IMR-90 (cell line): ENCODE measurements at regions not wholly inside any gene's neighbourhood (a gene's known extent, or its start where the extent isn't known, plus 50 kb on each side); places are given as distances from the start of the nearest gene placed in this dataset.
A peak's percentile ranks its signal among the peaks of the same experiment; 100 is the strongest.
"Not testable (repeated sequence)": the region's sequence is repeated elsewhere in the genome, so short reads cannot be mapped to it uniquely, and the experiment has no call there.

Experiments used
- ATAC-seq: fragments of 200-7000 bp; cut with Tn5 transposase; 2 replicates; pipeline ENCODE4 v1.9.1; 2020; ENCODE audit warnings: low read depth, mild to moderate bottlenecking, moderate library complexity
- BruUV-seq: library from RNA; stranded (reverse); fragments of 400-500 nt; replicated peaks from 2 replicates; lab custom pipeline; 2021; lab: Mats Ljungman, UMichigan
- CTCF ChIA-PET: fragments of 300-600 bp; formaldehyde crosslinking; extraction: SDS; loops from one replicate; lab custom pipeline; 2021; ENCODE audit warnings: antibody characterized with exemption; lab: Yijun Ruan, JAX
- POLR2A ChIA-PET: fragments of 300-600 bp; sonication (Branson Sonifier 250); formaldehyde crosslinking; loops from one replicate; lab custom pipeline; 2022; ENCODE audit warnings: antibody characterized with exemption; ENCODE audit not compliant: unreplicated experiment; lab: Charles Lee
- DNase-seq: peaks from one replicate; pipeline ENCODE4 v3.0.0; 2013
- H2AFZ ChIP-seq: replicated peaks from 2 replicates; pipeline ENCODE3; 2013; ENCODE audit warnings: low read length, mild to moderate bottlenecking; ENCODE audit not compliant: poor library complexity
- H2AK5ac ChIP-seq: 2 replicates; pipeline ENCODE4 v1.6.1; 2013; ENCODE audit warnings: low read depth, low read length, inconsistent platforms
- H2AK9ac ChIP-seq: replicated peaks from 2 replicates; pipeline ENCODE3; 2013; ENCODE audit warnings: mild to moderate bottlenecking, low read depth, low read length, moderate library complexity; ENCODE audit not compliant: poor library complexity
- H2BK120ac ChIP-seq: 2 replicates; pipeline ENCODE4 v1.6.1; 2013; ENCODE audit warnings: low read depth, low read length, inconsistent platforms
- H2BK15ac ChIP-seq: 3 replicates; pipeline ENCODE4 v1.6.1; 2013; ENCODE audit warnings: low read depth, low read length, inconsistent platforms
- H2BK20ac ChIP-seq: 2 replicates; pipeline ENCODE4 v1.6.1; 2013; ENCODE audit warnings: low read depth, mild to moderate bottlenecking, inconsistent platforms, low read length, moderate library complexity
- H2BK5ac ChIP-seq: 2 replicates; pipeline ENCODE4 v1.6.1; 2013; ENCODE audit warnings: mild to moderate bottlenecking, low read depth, low read length, inconsistent platforms; ENCODE audit not compliant: poor library complexity, severe bottlenecking
- H3K14ac ChIP-seq: replicated peaks from 2 replicates; pipeline ENCODE4 v1.6.1; 2013; ENCODE audit warnings: low read depth, low read length, inconsistent platforms
- H3K18ac ChIP-seq: 2 replicates; pipeline ENCODE4 v1.6.1; 2013; ENCODE audit warnings: low read depth, low read length, control low read depth
- H3K23ac ChIP-seq: 2 replicates; pipeline ENCODE4 v1.6.1; 2013; ENCODE audit warnings: low read depth, low read length, inconsistent platforms
- H3K27ac ChIP-seq: 2 replicates; pipeline ENCODE4 v1.5.1; 2013; ENCODE audit warnings: mild to moderate bottlenecking, control low read depth, low read length; ENCODE audit not compliant: insufficient read depth
- H3K27me3 ChIP-seq: 2 replicates; pipeline ENCODE4 v1.6.1; 2013; ENCODE audit warnings: low read length; ENCODE audit not compliant: control insufficient read depth, insufficient read depth
- H3K36me3 ChIP-seq: 2 replicates; pipeline ENCODE4 v1.6.1; 2013; ENCODE audit warnings: low read length, mixed read lengths; ENCODE audit not compliant: control insufficient read depth, insufficient read depth
- H3K4ac ChIP-seq: 2 replicates; pipeline ENCODE4 v1.6.1; 2013; ENCODE audit warnings: low read depth, low read length, inconsistent platforms
- H3K4me1 ChIP-seq: 2 replicates; pipeline ENCODE4 v1.6.1; 2013; ENCODE audit warnings: low read length, mixed read lengths; ENCODE audit not compliant: control insufficient read depth, insufficient read depth
- H3K4me2 ChIP-seq: 2 replicates; pipeline ENCODE4 v1.6.1; 2013; ENCODE audit warnings: low read depth, mild to moderate bottlenecking, control low read depth, low read length, moderate library complexity
- H3K4me3 ChIP-seq: 2 replicates; pipeline ENCODE4 v1.5.1; 2013; ENCODE audit warnings: low read depth, mild to moderate bottlenecking, control low read depth, low read length, moderate library complexity; ENCODE audit not compliant: insufficient read depth
- H3K56ac ChIP-seq: 2 replicates; pipeline ENCODE4 v1.6.1; 2013; ENCODE audit warnings: low read length, inconsistent platforms; ENCODE audit not compliant: insufficient read depth; ENCODE audit errors: extremely low read depth
- H3K79me1 ChIP-seq, 2 experiments: 2 replicates each; pipeline ENCODE4 v1.6.1; 2013; ENCODE audit warnings: low read length in 2 of 2, inconsistent platforms in 1 of 2, low read depth in 1 of 2
- H3K9ac ChIP-seq: 2 replicates; pipeline ENCODE4 v1.6.1; 2013; ENCODE audit warnings: low read depth, low read length, control low read depth
- H3K9me1 ChIP-seq: 2 replicates; pipeline ENCODE4 v1.6.1; 2013; ENCODE audit warnings: low read length, inconsistent platforms; ENCODE audit not compliant: insufficient read depth
- H3K9me3 ChIP-seq: 2 replicates; pipeline ENCODE4 v1.6.1; 2013; ENCODE audit warnings: low read length; ENCODE audit not compliant: control insufficient read depth, insufficient read depth
- H4K20me1 ChIP-seq: 2 replicates; pipeline ENCODE4 v1.6.1; 2013; ENCODE audit warnings: low read length, inconsistent platforms; ENCODE audit not compliant: insufficient read depth
- H4K5ac ChIP-seq: 2 replicates; pipeline ENCODE4 v1.6.1; 2013; ENCODE audit warnings: mild to moderate bottlenecking, low read depth, low read length, control low read depth
- H4K8ac ChIP-seq, 2 experiments: 2 replicates each; pipeline ENCODE4 v1.6.1; 2013; ENCODE audit warnings: low read depth in 2 of 2, low read length in 2 of 2, control low read depth in 1 of 2, inconsistent platforms in 1 of 2
- H4K91ac ChIP-seq: 2 replicates; pipeline ENCODE4 v1.6.1; 2013; ENCODE audit warnings: low read depth, low read length, inconsistent platforms; ENCODE audit not compliant: insufficient read depth
- BHLHE40 ChIP-seq: fragments of 150-350 bp; IDR thresholded peaks from 2 replicates; pipeline ENCODE4 v1.6.1; 2016; ENCODE audit warnings: mild to moderate bottlenecking, low read depth, low read length
- FOS ChIP-seq: fragments of 150-350 bp; IDR thresholded peaks from 2 replicates; pipeline ENCODE4 v1.6.1; 2016; ENCODE audit warnings: low read depth, low read length
- MAFK ChIP-seq: IDR thresholded peaks from 2 replicates; pipeline ENCODE4 v1.6.1; 2012; ENCODE audit warnings: low read depth, low read length, improper control_type of control experiment
- MAZ ChIP-seq: IDR thresholded peaks from 2 replicates; pipeline ENCODE4 v1.6.1; 2012; ENCODE audit warnings: low read depth, mild to moderate bottlenecking, low read length, improper control_type of control experiment, moderate library complexity, borderline replicate concordance
- MXI1 ChIP-seq: IDR thresholded peaks from 2 replicates; pipeline ENCODE4 v1.6.1; 2012; ENCODE audit warnings: low read depth, mild to moderate bottlenecking, low read length, moderate library complexity, borderline replicate concordance
- SMC3 ChIP-seq: fragments of 150-350 bp; IDR thresholded peaks from 2 replicates; pipeline ENCODE4 v1.6.1; 2016; ENCODE audit warnings: low read depth, mild to moderate bottlenecking, antibody characterized with exemption, low read length, moderate library complexity
- WGBS, 2 experiments: methylation state at CpG; one replicate each; pipeline versions ENCODE4 v1.1.5 to v1.1.7; 2013; ENCODE audit warnings: missing lambda C conversion rate in 2 of 2; ENCODE audit not compliant: insufficient read length in 1 of 2; ENCODE audit errors: extremely low coverage in 2 of 2; 5-methylcytosine and 5-hydroxymethylcytosine counted together
- dilution Hi-C: fragments of 300-500 bp; cut with HindIII; formaldehyde crosslinking; loops from one replicate; pipeline ENCODE4 v1.14.3; 2018; ENCODE audit warnings: low sequenced_read_pairs; ENCODE audit not compliant: unreplicated experiment
- in situ Hi-C: fragments of 300-500 bp; cut with MboI; formaldehyde crosslinking; loops from 3 replicates; pipeline ENCODE4 v1.14.3; 2019; ENCODE audit warnings: low sequenced_read_pairs, inconsistent platforms, mixed read lengths
- intact Hi-C: fragments of 100-400 bp; cut with micrococcal nuclease; formaldehyde crosslinking; loops from 2 replicates; pipeline ENCODE4 v1.10.0; 2022

DNA sequence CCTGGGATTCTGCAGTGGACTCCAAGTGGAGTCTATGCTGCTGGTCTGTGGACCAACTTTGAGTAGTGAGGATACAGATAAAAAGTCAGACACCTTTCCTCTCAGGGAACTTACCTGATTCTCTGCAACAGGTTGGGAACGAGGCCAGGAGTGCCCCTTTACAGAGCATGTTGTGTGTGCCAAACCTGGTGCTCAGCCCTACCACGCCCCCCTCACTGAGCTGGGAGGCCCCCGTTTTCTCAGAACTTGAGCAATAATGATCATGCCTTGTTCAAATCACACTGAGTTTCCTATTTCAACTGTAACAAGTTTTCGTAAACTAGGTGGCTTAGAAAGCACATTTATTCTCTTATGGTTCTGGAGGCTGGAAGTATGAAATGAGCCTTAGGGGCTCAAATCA lies 182.0 kb downstream of the COPRS start:
- no TSS peak for BruUV-seq
- ATAC-seq (no peak), DNase-seq (no peak)
- Histone ChIP-seq H2BK20ac (no peak overlapping the region), H3K18ac (no peak overlapping the region), H2AK9ac (no peak overlapping the region), H4K91ac (no peak overlapping the region), H3K4ac (no peak overlapping the region), H4K8ac (no peak overlapping the region), H3K27me3 (no peaks in the 10 kb centered on the region; the same call in 1 of the 2 replicates), H3K56ac (no peak overlapping the region), H3K9ac (no peak overlapping the region), H3K23ac (no peak overlapping the region), H2BK5ac (no peak overlapping the region), H3K9me3 (no peaks in the 10 kb centered on the region), H2AK5ac (no peak overlapping the region), H3K27ac (no peak overlapping the region), H3K14ac (no peak overlapping the region), H3K79me1 (no peaks in the 10 kb centered on the region), H4K5ac (no peak overlapping the region), H4K20me1 (no peaks in the 10 kb centered on the region), H2BK15ac (no peak overlapping the region), H3K9me1 (peaks cover 8% of the 10 kb centered on the region; the same call in 1 of the 2 replicates), H2BK120ac (no peak overlapping the region), H3K4me3 (no peak overlapping the region), H3K4me2 (no peak overlapping the region), H3K36me3 (no peaks in the 10 kb centered on the region), H2AFZ (no peak overlapping the region), H3K4me1 (peaks cover 7% of the 10 kb centered on the region)
- in situ Hi-C loops (loop anchor here (5.0 kb wide), 1 partner anchor 40 kb away; no protein-coding TSS in a partner anchor), dilution Hi-C loops (no loop called here), intact Hi-C loops (no loop called here)
- WGBS, 2 experiments = 75% methylated on average over 2 of the region's 4 CpGs; no CpG with 5 or more reads in 1 of the 2 experiments
- ChIA-PET CTCF (no interaction called here), POLR2A (no interaction called here)
- no peak for TF ChIP-seq MXI1
- no peak for TF ChIP-seq MAFK
- TF ChIP-seq MAZ = no peak
- no peak for TF ChIP-seq SMC3
- TF ChIP-seq FOS = no peak
- TF ChIP-seq BHLHE40 = no peak

DNA sequence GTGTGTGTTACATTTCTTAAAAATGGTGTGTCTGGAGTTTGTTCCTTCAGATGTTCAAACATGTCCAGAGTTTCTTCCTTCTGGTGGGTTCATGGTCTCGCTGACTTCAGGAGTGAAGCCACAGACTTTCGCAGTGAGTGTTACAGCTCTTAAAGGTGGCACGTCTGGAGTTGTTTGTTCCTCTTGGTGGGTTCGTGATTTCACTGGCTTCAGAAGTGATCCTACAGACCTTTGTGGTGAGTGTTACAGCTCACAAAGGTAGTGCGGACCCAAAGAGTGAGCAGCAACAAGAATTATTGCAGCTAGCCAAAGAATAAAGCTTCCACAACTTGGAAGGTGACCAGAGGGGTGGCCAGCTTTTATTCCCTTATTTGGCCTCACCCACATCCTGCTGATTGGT lies 183.7 kb downstream of the COPRS start:
- H2BK120ac ChIP-seq, H3K14ac ChIP-seq, H3K9me3 ChIP-seq, DNase-seq, H3K4me3 ChIP-seq, H3K27me3 ChIP-seq, H2BK5ac ChIP-seq, H3K56ac ChIP-seq, H3K36me3 ChIP-seq, H4K20me1 ChIP-seq, H3K9ac ChIP-seq, intact Hi-C loops, dilution Hi-C loops, H3K9me1 ChIP-seq, H2AK9ac ChIP-seq, H4K8ac ChIP-seq, ATAC-seq, H3K79me1 ChIP-seq, H2BK20ac ChIP-seq, H3K27ac ChIP-seq, CTCF ChIA-PET, H2AK5ac ChIP-seq, H4K91ac ChIP-seq, H3K4me1 ChIP-seq, H3K4me2 ChIP-seq, H3K23ac ChIP-seq, H4K5ac ChIP-seq, BruUV-seq, H3K4ac ChIP-seq, H3K18ac ChIP-seq, H2AFZ ChIP-seq, POLR2A ChIA-PET: not testable (repeated sequence)
- in situ Hi-C loops = loop anchor here (5.0 kb wide), 1 partner anchor 38 kb away; no protein-coding TSS in a partner anchor
- H2BK15ac ChIP-seq = 0 out of 3 replicates have a peak overlapping the region, but pooled peaks have one; percentile 31
- WGBS, 2 experiments = 100% methylated on average over 1 of the region's 5 CpGs; no CpG with 5 or more reads in 1 of the 2 experiments
